Neural progenitor cell (in vitro differentiated cells): ENCODE measurements at regions not wholly inside any gene's neighbourhood (a gene's known extent, or its start where the extent isn't known, plus 50 kb on each side); places are given as distances from the start of the nearest gene placed in this dataset.

Source experiments
- DNase-seq: peaks from one replicate; pipeline ENCODE4 v3.0.0-alpha.2; 2016; ENCODE audit warnings: low spot score
- H2AFZ ChIP-seq: fragments of 200-600 bp; sonication (generic); replicated peaks from 2 replicates; pipeline ENCODE4 v1.6.1; 2016; ENCODE audit warnings: antibody characterized with exemption
- H3F3A ChIP-seq: fragments of 200-600 bp; sonication (generic); 2 replicates; pipeline ENCODE4 v1.6.1; 2016; ENCODE audit warnings: antibody characterized with exemption, low read depth
- H3K27ac ChIP-seq: fragments of 200-600 bp; sonication (generic); 2 replicates; pipeline ENCODE4 v1.5.1; 2016; ENCODE audit warnings: mild to moderate bottlenecking
- H3K27me3 ChIP-seq: fragments of 200-600 bp; sonication (generic); 2 replicates; pipeline ENCODE4 v1.6.1; 2016; ENCODE audit warnings: mild to moderate bottlenecking, moderate library complexity
- H3K36me3 ChIP-seq: fragments of 200-600 bp; sonication (generic); 2 replicates; pipeline ENCODE4 v1.5.1; 2016
- H3K4me1 ChIP-seq: fragments of 200-600 bp; sonication (generic); 2 replicates; pipeline ENCODE4 v1.6.1; 2016; ENCODE audit warnings: mixed run types
- H3K4me2 ChIP-seq: fragments of 200-600 bp; sonication (generic); 2 replicates; pipeline ENCODE4 v1.6.1; 2016
- H3K4me3 ChIP-seq: fragments of 200-600 bp; sonication (generic); 2 replicates; pipeline ENCODE4 v1.5.1; 2016
- H3K79me2 ChIP-seq: fragments of 200-600 bp; sonication (generic); 2 replicates; pipeline ENCODE4 v1.6.1; 2016; ENCODE audit warnings: low read depth
- H3K9ac ChIP-seq: fragments of 200-600 bp; sonication (generic); 2 replicates; pipeline ENCODE4 v1.6.1; 2016
- H3K9me3 ChIP-seq: fragments of 200-600 bp; sonication (generic); 2 replicates; pipeline ENCODE4 v1.5.1; 2016; ENCODE audit warnings: low read depth
- H4K20me1 ChIP-seq: fragments of 200-600 bp; sonication (generic); 2 replicates; pipeline ENCODE4 v1.6.1; 2016; ENCODE audit warnings: low read depth
- H3K27ac Mint-ChIP-seq: 3 replicates; pipeline ENCODE4 v1.8.0; 2021; ENCODE audit warnings: mixed read lengths
- H3K27me3 Mint-ChIP-seq: 2 replicates; pipeline ENCODE4 v1.8.0; 2022; ENCODE audit warnings: low read depth, mild to moderate bottlenecking, inconsistent platforms, moderate library complexity, mixed read lengths; ENCODE audit not compliant: insufficient read depth
- H3K36me3 Mint-ChIP-seq: 3 replicates; pipeline ENCODE4 v1.8.0; 2021; ENCODE audit warnings: mixed read lengths
- H3K4me1 Mint-ChIP-seq: 3 replicates; pipeline ENCODE4 v1.8.0; 2021; ENCODE audit warnings: mixed read lengths
- H3K4me3 Mint-ChIP-seq: 3 replicates; pipeline ENCODE4 v1.8.0; 2021; ENCODE audit warnings: mild to moderate bottlenecking, moderate library complexity, mixed read lengths
- H3K9me3 Mint-ChIP-seq: 3 replicates; pipeline ENCODE4 v1.8.0; 2020; ENCODE audit warnings: mixed read lengths
- CTCF ChIP-seq: fragments of 200-600 bp; sonication (generic); IDR thresholded peaks from 2 replicates; pipeline ENCODE4 v1.5.1; 2017; ENCODE audit warnings: antibody characterized with exemption, mild to moderate bottlenecking
- EZH2 ChIP-seq: fragments of 200-600 bp; sonication (generic); IDR thresholded peaks from 2 replicates; pipeline ENCODE4 v1.6.1; 2017; ENCODE audit warnings: antibody characterized with exemption, mild to moderate bottlenecking, moderate library complexity
- EZH2phosphoT487 ChIP-seq: fragments of 200-600 bp; sonication (generic); IDR thresholded peaks from 2 replicates; pipeline ENCODE4 v1.6.1; 2017; ENCODE audit warnings: antibody characterized with exemption

DNA sequence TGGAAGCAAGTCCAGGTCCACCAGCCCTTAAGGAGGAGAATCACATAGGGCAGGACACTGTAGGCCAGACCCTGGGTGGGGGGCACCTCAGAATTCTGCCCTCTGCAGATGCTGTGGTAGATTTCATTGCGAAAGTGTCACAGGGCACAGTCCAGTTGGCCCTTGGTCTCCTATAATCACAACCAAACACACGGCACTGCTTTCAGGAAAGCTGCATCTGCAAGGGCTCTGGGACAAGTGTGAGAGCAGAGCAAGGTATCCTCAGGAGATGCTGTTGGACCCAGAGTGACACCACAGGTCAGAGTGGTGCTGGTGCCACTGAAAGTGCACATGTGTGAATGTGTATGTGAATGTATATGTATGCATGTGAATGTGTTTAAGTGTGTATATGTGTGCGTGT is 88.6 kb upstream of the MBNL2 start:
- Histone ChIP-seq H3K4me2 (no peak overlapping the region), H3K36me3 (no peaks in the 10 kb centered on the region), H3K4me1 (peaks cover 12% of the 10 kb centered on the region), H3K4me3 (no peak overlapping the region), H3K27ac (no peak overlapping the region), H3F3A (no peaks in the 10 kb centered on the region), H3K79me2 (no peaks in the 10 kb centered on the region), H3K9me3 (no peaks in the 10 kb centered on the region), H3K9ac (no peak overlapping the region), H3K27me3 (no peaks in the 10 kb centered on the region), H2AFZ (no peak overlapping the region), H4K20me1 (no peaks in the 10 kb centered on the region)
- Mint-ChIP-seq H3K4me3 (no peak overlapping the region), H3K27me3 (peaks cover 16% of the 10 kb centered on the region), H3K4me1 (peaks cover 19% of the 10 kb centered on the region), H3K36me3 (no peaks in the 10 kb centered on the region), H3K27ac (no peak overlapping the region), H3K9me3 (no peaks in the 10 kb centered on the region)
- DNase-seq, result no peak
- TF ChIP-seq EZH2 (no peak), CTCF (no peak), EZH2phosphoT487 (no peak)

GRCh38 chr13:97133955-97134354 is 88.2 kb upstream of the MBNL2 start:
- Mint-ChIP-seq H3K36me3 (no peaks in the 10 kb centered on the region), H3K4me1 (peaks cover 19% of the 10 kb centered on the region), H3K27me3 (peaks cover 16% of the 10 kb centered on the region), H3K27ac (no peak overlapping the region), H3K4me3 (no peak overlapping the region), H3K9me3 (no peaks in the 10 kb centered on the region)
- H2AFZ ChIP-seq, result no peak overlapping the region
- no peaks in the 10 kb centered on the region for H3K27me3 ChIP-seq
- peaks cover 12% of the 10 kb centered on the region for H3K4me1 ChIP-seq
- no peaks in the 10 kb centered on the region for H3K79me2 ChIP-seq
- no peak overlapping the region for H3K4me3 ChIP-seq
- H3K9ac ChIP-seq, result no peak overlapping the region
- TF ChIP-seq EZH2phosphoT487 (no peak), EZH2 (no peak)
- no peaks in the 10 kb centered on the region for H3K9me3 ChIP-seq
- no peak for DNase-seq
- H3K36me3 ChIP-seq, result no peaks in the 10 kb centered on the region
- no peak overlapping the region for H3K27ac ChIP-seq
- H3F3A ChIP-seq, result no peaks in the 10 kb centered on the region
- no peaks in the 10 kb centered on the region for H4K20me1 ChIP-seq
- no peak overlapping the region for H3K4me2 ChIP-seq

GRCh38 chr13:97134364-97135095 is 87.6 kb upstream of the MBNL2 start:
- H3K4me3 Mint-ChIP-seq, result no peak overlapping the region
- Histone ChIP-seq H3K79me2 (no peaks in the 10 kb centered on the region), H2AFZ (no peak overlapping the region), H3K4me1 (peaks cover 12% of the 10 kb centered on the region), H3K4me2 (no peak overlapping the region), H3K27ac (no peak overlapping the region), H3K36me3 (no peaks in the 10 kb centered on the region), H3F3A (no peaks in the 10 kb centered on the region), H3K4me3 (no peak overlapping the region), H3K9me3 (no peaks in the 10 kb centered on the region), H3K9ac (no peak overlapping the region), H4K20me1 (no peaks in the 10 kb centered on the region), H3K27me3 (no peaks in the 10 kb centered on the region)
- peaks cover 19% of the 10 kb centered on the region for H3K4me1 Mint-ChIP-seq
- H3K27ac Mint-ChIP-seq, result peak overlapping the region; percentile 12
- H3K9me3 Mint-ChIP-seq, result no peaks in the 10 kb centered on the region
- H3K36me3 Mint-ChIP-seq, result no peaks in the 10 kb centered on the region
- H3K27me3 Mint-ChIP-seq, result peaks cover 16% of the 10 kb centered on the region
- TF ChIP-seq EZH2, result no peak
- no peak for TF ChIP-seq EZH2phosphoT487
- no peak for TF ChIP-seq CTCF
- DNase-seq, result no peak

GRCh38 chr13:97135883-97136282 is 86.2 kb upstream of the MBNL2 start:
- Histone ChIP-seq H3K4me3 (no peak overlapping the region), H3K9ac (no peak overlapping the region), H3K27me3 (no peaks in the 10 kb centered on the region), H3K36me3 (no peaks in the 10 kb centered on the region), H3F3A (no peaks in the 10 kb centered on the region), H4K20me1 (no peaks in the 10 kb centered on the region), H3K27ac (no peak overlapping the region), H2AFZ (no peak overlapping the region), H3K4me2 (no peak overlapping the region), H3K79me2 (no peaks in the 10 kb centered on the region), H3K4me1 (peaks cover 9% of the 10 kb centered on the region), H3K9me3 (no peaks in the 10 kb centered on the region)
- TF ChIP-seq CTCF, result no peak
- H3K36me3 Mint-ChIP-seq, result no peaks in the 10 kb centered on the region
- no peak overlapping the region for H3K27ac Mint-ChIP-seq
- peaks cover 30% of the 10 kb centered on the region for H3K4me1 Mint-ChIP-seq
- no peak overlapping the region for H3K4me3 Mint-ChIP-seq
- no peak for DNase-seq
- peaks cover 16% of the 10 kb centered on the region for H3K27me3 Mint-ChIP-seq
- no peaks in the 10 kb centered on the region for H3K9me3 Mint-ChIP-seq
